GM21717 (cell line): ENCODE measurements at regions not wholly inside any gene's neighbourhood (a gene's known extent, or its start where the extent isn't known, plus 50 kb on each side); places are given as distances from the start of the nearest gene placed in this dataset.
"Not testable (repeated sequence)": the region's sequence is repeated elsewhere in the genome, so short reads cannot be mapped to it uniquely, and the experiment has no call there.

ENCODE experiments used
- ATAC-seq: cut with Tn5 transposase; IDR thresholded peaks from one replicate; pipeline ENCODE4 v1.9.1; 2021; ENCODE audit warnings: mild to moderate bottlenecking, moderate library complexity; ENCODE audit not compliant: unreplicated experiment

- no peak for ATAC-seq
These were observed 631.3 kb downstream of the EFNB2 start for GRCh38 chr13:105904034-105904742.

DNA sequence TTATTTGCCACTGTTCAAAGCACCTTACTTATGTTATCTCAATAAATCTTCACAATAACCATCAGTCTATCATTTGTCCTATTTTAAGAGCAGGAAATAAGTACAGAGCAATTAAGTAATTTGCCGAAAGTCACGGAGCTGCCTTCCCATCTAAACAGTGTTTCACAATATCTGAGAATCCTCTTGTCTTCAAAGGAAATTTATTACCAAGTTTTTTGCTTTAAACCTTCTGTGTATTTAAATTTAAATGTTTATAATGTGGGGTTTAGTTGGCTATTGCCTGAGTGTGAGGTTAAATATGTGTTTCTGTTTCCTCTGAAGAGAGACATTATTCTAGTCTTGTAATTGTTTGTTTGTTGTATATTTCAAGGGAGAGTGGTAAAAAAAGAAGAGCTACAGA is 633.1 kb downstream of the EFNB2 start:
- no peak for ATAC-seq

- no peak for ATAC-seq
These were observed 637.9 kb downstream of the EFNB2 start for GRCh38 chr13:105897575-105897974.

GRCh38 chr13:105894697-105895096 is 640.8 kb downstream of the EFNB2 start:
- ATAC-seq = no peak

GRCh38 chr13:105890509-105890908 is 645.0 kb downstream of the EFNB2 start:
- no peak for ATAC-seq

DNA sequence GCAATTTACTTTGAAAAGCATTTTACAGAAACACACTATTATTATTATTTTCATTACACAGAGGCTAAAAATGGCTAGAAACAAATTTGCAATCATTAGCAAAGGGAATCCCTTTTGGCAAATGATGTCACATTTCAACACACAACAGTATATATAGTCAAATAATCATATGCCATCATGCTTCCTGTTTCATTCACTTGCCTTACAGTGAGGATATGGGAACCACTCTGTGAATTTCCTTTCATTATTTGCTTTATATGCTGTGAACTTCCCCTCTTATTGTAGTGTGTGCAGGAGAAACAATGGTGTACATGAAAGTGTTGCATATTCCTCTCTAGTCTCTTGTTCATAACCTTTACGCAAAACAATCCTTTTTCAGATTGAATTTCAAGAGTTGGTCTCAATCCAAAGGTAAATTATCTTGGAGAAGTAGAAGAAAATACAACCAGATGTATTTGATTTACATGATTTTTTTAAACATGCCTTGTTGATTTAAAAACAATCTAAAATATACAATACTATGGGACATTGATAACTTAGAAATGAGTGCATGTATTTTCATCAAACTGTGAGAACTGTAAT is 657.3 kb downstream of the EFNB2 start:
- no peak for ATAC-seq

GRCh38 chr13:105874814-105875213 is 660.6 kb downstream of the EFNB2 start:
- ATAC-seq = no peak

DNA sequence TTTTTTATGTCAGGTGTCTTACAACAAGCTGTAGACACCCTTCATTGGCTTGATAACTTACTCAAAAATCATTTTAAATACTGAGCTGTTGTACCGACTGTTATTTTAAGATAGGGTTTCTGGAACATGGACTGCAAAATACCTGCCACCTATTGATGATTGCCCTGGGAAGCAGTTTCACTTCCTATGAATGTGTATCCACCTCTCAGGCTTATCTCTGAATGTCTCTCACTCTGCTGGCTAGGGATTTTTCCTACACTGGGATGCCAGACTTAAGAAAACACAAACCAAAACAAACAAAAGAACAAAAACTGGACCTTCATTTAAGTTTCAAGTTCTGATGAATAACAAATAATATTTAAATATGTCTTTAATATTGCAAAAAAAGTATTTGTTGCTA is 663.7 kb downstream of the EFNB2 start:
- no peak for ATAC-seq

DNA sequence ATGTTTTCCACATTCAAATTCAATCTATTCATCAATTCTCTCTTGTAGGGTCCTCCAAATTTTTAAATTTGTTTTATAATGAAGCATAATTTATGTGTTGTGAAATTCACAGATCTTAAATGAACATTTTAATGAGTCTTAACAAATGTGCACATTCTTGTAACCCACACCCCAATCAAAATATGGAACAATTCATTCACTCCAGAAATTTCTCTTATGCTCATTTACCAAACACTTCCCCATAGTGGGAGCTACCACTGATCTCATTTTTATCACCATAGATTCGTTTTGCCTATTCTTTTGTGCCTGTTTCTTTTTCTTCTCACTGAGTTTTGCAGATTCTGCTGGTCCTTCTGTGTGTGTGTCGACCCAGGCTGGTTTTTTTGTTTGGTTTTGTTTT is 664.1 kb downstream of the EFNB2 start:
- ATAC-seq = no peak

GRCh38 chr13:105863300-105863920 is 672.1 kb downstream of the EFNB2 start:
- ATAC-seq = no peak

DNA sequence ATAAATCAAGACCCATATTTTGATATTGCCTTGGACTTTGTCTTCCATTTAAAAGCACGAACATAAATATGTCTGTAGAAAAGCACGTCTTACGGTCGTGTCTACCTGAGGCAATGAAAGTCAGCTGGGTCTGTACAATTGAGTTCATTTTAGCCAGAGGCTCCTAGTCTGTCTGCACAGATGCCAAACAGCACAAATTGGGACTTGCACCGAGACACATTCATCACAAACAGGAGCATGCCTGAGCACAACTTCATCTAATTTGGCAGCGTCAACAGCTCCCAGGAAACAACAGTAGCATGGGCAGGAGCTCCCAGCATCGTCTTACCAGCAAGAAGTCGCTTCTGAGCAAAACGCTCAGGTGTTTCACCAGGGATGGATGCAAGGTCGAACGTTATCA is 687.0 kb downstream of the EFNB2 start:
- ATAC-seq = no peak

DNA sequence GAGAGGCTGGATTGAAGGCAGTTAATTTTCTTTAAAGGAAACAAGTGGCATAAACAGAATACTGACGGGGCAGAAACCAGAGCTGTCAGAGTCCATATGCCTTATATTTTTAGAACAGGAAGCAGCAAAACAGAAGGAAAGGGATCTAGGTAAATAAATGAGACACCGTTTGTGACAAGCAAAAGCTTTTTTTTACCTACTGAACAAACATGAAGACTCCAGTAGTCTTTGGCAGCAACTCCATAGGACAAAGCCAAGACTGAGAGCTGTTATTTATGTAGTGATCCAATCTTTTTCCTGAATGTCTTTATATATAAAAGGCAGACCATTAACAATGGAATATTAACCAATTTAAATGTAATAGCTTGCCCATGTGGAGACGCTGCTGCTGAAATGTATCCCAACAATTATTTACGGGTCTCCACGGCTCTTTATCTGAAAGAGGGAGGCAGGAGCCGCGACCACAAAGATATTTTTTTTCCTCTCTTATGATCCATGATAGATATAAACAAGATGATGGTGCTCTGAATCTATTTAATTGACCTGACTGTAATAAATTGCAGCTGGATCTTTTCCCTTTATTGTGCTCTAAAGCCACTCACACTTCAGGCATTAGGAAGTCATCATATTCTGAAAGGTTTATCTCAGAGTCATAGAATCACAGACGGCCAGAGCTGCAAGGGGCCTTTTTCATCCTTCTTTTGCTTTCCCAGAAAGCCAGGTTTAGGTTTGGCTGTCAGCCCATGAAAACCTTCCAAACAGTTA is 687.8 kb downstream of the EFNB2 start:
- ATAC-seq = no peak

DNA sequence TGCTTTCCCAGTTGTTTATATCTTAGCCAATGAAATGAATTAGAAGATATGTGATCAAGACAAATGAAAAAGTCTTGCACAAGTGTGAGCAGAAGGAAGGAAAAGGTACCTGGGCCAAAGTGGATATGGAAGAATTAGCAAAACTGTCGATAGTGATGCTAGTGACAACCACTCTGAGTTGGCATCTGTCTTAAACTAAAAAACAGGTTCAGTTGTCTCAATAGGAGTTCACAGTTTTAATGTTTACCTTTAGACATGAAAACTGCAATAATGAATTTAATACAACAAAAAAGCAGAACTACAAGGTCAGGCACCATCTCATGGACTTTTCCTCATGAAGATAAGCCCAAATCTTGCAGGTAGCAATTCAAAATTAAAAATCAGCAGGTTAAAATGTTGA is 688.5 kb downstream of the EFNB2 start:
- ATAC-seq = no peak

- ATAC-seq = no peak
These were observed 694.2 kb downstream of the EFNB2 start for GRCh38 chr13:105841286-105841685.

- no peak for ATAC-seq
These were observed 697.2 kb downstream of the EFNB2 start for GRCh38 chr13:105838231-105838630.

DNA sequence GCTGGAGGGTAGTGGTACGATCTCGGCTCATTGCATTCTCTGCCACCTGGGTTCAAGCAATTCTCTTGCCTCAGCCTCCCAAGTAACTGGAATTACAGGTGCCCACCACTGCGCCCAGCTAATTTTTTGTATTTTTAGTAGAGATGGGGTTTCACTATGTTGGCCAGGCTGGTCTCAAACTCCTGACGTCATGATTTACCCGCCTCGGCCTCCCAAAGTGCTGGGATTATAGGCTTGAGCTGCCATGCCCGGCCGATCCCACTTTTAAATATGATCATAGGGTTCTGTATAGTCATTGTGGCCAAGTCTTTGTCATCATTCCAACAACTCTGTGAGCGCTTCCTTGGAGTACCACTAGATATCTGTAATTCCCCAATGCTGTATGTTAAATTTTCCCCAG is 698.2 kb downstream of the EFNB2 start:
- ATAC-seq = not testable (repeated sequence)

GRCh38 chr13:105830821-105831220 is 704.6 kb downstream of the EFNB2 start:
- ATAC-seq = no peak

GRCh38 chr13:105827111-105827809 is 708.2 kb downstream of the EFNB2 start:
- no peak for ATAC-seq

DNA sequence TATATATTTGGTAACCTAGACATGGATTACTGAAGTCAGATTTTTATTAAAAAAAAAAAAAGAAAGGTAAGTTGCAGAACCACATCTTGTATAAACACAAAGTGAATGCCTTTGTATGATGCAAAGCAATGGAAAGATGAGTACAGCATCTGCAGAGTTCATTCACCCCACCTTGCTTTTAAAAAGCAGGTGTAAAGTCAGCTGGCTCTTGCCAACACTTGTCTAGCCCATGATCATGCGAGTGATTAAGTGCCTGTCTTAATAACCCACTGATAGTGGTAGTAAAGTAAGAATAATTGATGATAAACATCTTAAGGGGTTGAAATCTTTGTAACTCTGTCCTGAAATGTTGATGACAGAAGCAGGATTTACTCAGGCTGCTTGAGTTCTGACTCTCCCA is 710.4 kb downstream of the EFNB2 start:
- ATAC-seq = no peak

- no peak for ATAC-seq
These were observed 714.1 kb downstream of the EFNB2 start for GRCh38 chr13:105821337-105821736.

DNA sequence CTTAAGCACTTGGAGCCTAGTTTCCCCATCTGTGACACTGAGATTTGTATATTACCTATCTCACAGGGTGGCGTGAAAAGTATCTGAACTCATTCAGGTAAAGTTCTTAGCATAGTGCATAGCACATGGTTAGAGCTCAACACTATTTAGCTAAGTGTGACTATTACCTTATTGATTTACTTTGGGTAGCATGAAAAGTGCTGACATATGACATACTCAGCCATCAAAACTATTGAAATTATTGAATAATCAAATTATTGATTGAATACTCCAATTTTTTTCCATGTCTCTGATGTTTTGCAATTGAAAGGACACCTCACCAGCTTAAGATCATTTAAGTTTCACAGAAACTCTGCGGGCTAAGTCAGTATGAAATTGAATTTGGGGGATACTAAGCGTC is 715.0 kb downstream of the EFNB2 start:
- ATAC-seq = no peak
